ENCODE measurements at regions not wholly inside any gene's neighbourhood (a gene's known extent, or its start where the extent isn't known, plus 50 kb on each side); places are given as distances from the start of the nearest gene placed in this dataset.

- Histone ChIP-seq H3K9me3 (ENCODE audit: control insufficient read depth, low read length) (peaks cover 26% of the 10 kb centered on the region), H3K27ac (ENCODE audit: low read depth, low read length) (no peak overlapping the region), H3K4me1 (ENCODE audit: control insufficient read depth, insufficient read depth, low read length) (no peaks in the 10 kb centered on the region), H3K36me3 (ENCODE audit: control insufficient read depth, insufficient read depth, low read length) (no peaks in the 10 kb centered on the region), H3K4me3 (ENCODE audit: low read length) (no peak overlapping the region), H3K27me3 (ENCODE audit: control insufficient read depth, insufficient read depth, low read length, poor library complexity, severe bottlenecking) (no peaks in the 10 kb centered on the region), H3K9ac (ENCODE audit: extremely low read depth, low read length, poor library complexity, severe bottlenecking) (no peak overlapping the region)
- Mint-ChIP-seq H3K27me3 (ENCODE audit: insufficient read depth) (no peaks in the 10 kb centered on the region), H3K4me1 (no peaks in the 10 kb centered on the region), H3K9me3 (peaks cover 21% of the 10 kb centered on the region), H3K27ac (no peak overlapping the region), H3K4me3 (no peak overlapping the region), H3K36me3 (ENCODE audit: low read depth) (no peaks in the 10 kb centered on the region)
- no peak for TF ChIP-seq CTCF (conservative IDR thresholded peaks at IDR 0.05)
- no peak for DNase-seq
Observed at GRCh38 chr10:64476506-64476905, 955.3 kb downstream of the REEP3 start.

GRCh38 chr10:64477791-64478190, 956.6 kb downstream of the REEP3 start:
- no peak for DNase-seq
- Histone ChIP-seq H3K27ac (ENCODE audit: low read depth, low read length) (no peak overlapping the region), H3K4me1 (ENCODE audit: control insufficient read depth, insufficient read depth, low read length) (no peaks in the 10 kb centered on the region), H3K9ac (ENCODE audit: extremely low read depth, low read length, poor library complexity, severe bottlenecking) (no peak overlapping the region), H3K27me3 (ENCODE audit: control insufficient read depth, insufficient read depth, low read length, poor library complexity, severe bottlenecking) (no peaks in the 10 kb centered on the region), H3K4me3 (ENCODE audit: low read length) (no peak overlapping the region), H3K9me3 (ENCODE audit: control insufficient read depth, low read length) (peaks cover 20% of the 10 kb centered on the region), H3K36me3 (ENCODE audit: control insufficient read depth, insufficient read depth, low read length) (no peaks in the 10 kb centered on the region)
- Mint-ChIP-seq H3K4me3 (no peak overlapping the region), H3K9me3 (peaks cover 18% of the 10 kb centered on the region), H3K27ac (no peak overlapping the region), H3K4me1 (no peaks in the 10 kb centered on the region), H3K27me3 (ENCODE audit: insufficient read depth) (no peaks in the 10 kb centered on the region), H3K36me3 (ENCODE audit: low read depth) (no peaks in the 10 kb centered on the region)
- no peak for TF ChIP-seq CTCF (conservative IDR thresholded peaks at IDR 0.05)

- Histone ChIP-seq H3K27ac (ENCODE audit: low read depth, low read length) (no peak overlapping the region), H3K27me3 (ENCODE audit: control insufficient read depth, insufficient read depth, low read length, poor library complexity, severe bottlenecking) (no peaks in the 10 kb centered on the region), H3K9ac (ENCODE audit: extremely low read depth, low read length, poor library complexity, severe bottlenecking) (no peak overlapping the region), H3K36me3 (ENCODE audit: control insufficient read depth, insufficient read depth, low read length) (no peaks in the 10 kb centered on the region), H3K4me1 (ENCODE audit: control insufficient read depth, insufficient read depth, low read length) (peaks cover 5% of the 10 kb centered on the region), H3K4me3 (ENCODE audit: low read length) (no peak overlapping the region), H3K9me3 (ENCODE audit: control insufficient read depth, low read length) (no peaks in the 10 kb centered on the region)
- peaks cover 7% of the 10 kb centered on the region for H3K4me1 Mint-ChIP-seq
- H3K36me3 Mint-ChIP-seq (ENCODE audit: low read depth): no peaks in the 10 kb centered on the region
- TF ChIP-seq CTCF (conservative IDR thresholded peaks at IDR 0.05): no peak
- no peak overlapping the region for H3K4me3 Mint-ChIP-seq
- DNase-seq: no peak
- no peak overlapping the region for H3K27ac Mint-ChIP-seq
- H3K9me3 Mint-ChIP-seq: peaks cover 3% of the 10 kb centered on the region
- H3K27me3 Mint-ChIP-seq (ENCODE audit: insufficient read depth): no peaks in the 10 kb centered on the region
Observed at GRCh38 chr10:64484811-64485330, 963.7 kb downstream of the REEP3 start.
